ENCODE measurements at regions not wholly inside any gene's neighbourhood (a gene's known extent, or its start where the extent isn't known, plus 50 kb on each side); places are given as distances from the start of the nearest gene placed in this dataset.

GRCh38 chr15:66905185-66905584 is 160.2 kb upstream of the SMAD3 start:
- no peaks in the 10 kb centered on the region for H3K9me2 ChIP-seq (ENCODE audit: low read depth, low read length)
- no peak overlapping the region for H3K4me3 ChIP-seq (ENCODE audit: low read depth, low read length, poor library complexity, severe bottlenecking)
- no peak overlapping the region for H3K27ac ChIP-seq (ENCODE audit: low read depth, low read length, poor library complexity, severe bottlenecking)
- no peak overlapping the region for H3K9ac ChIP-seq (ENCODE audit: low read length)
- no peaks in the 10 kb centered on the region for H3F3A ChIP-seq (ENCODE audit: insufficient read depth, low read length)
- no peaks in the 10 kb centered on the region for H4K20me1 ChIP-seq (ENCODE audit: insufficient read depth, low read length)
- no peaks in the 10 kb centered on the region for H3K79me2 ChIP-seq (ENCODE audit: insufficient read depth, low read length)
- 0 out of 2 replicates have a peak, but pooled peaks cover 4% of the 10 kb centered on the region for H3K9me3 ChIP-seq (ENCODE audit: low read length)
- H3K27me3 ChIP-seq (ENCODE audit: insufficient read depth, low read length), result peaks cover 19% of the 10 kb centered on the region
- H3K36me3 ChIP-seq (ENCODE audit: insufficient read depth, low read length), result no peaks in the 10 kb centered on the region; the same call in 1 of the 2 replicates
- no peak overlapping the region for H2AFZ ChIP-seq (ENCODE audit: low read length)
- H3K4me1 ChIP-seq (ENCODE audit: insufficient read depth, low read length, severe bottlenecking), result peaks cover 11% of the 10 kb centered on the region
- TF ChIP-seq EZH2 (IDR thresholded peaks at IDR 0.05; ENCODE audit: borderline replicate concordance, low read length) (no peak), CTCF (IDR thresholded peaks at IDR 0.05; ENCODE audit: low read length) (no peak)
- H3K4me2 ChIP-seq (ENCODE audit: low read length), result no peak overlapping the region

- Histone ChIP-seq H3K27me3 (ENCODE audit: insufficient read depth, low read length) (peaks cover 19% of the 10 kb centered on the region), H4K20me1 (ENCODE audit: insufficient read depth, low read length) (no peaks in the 10 kb centered on the region), H3K9me3 (ENCODE audit: low read length) (0 out of 2 replicates have a peak, but pooled peaks cover 4% of the 10 kb centered on the region), H2AFZ (ENCODE audit: low read length) (no peak overlapping the region), H3K9me2 (ENCODE audit: low read depth, low read length) (no peaks in the 10 kb centered on the region), H3K4me1 (ENCODE audit: insufficient read depth, low read length, severe bottlenecking) (peaks cover 11% of the 10 kb centered on the region), H3F3A (ENCODE audit: insufficient read depth, low read length) (no peaks in the 10 kb centered on the region), H3K4me3 (ENCODE audit: low read depth, low read length, poor library complexity, severe bottlenecking) (no peak overlapping the region), H3K27ac (ENCODE audit: low read depth, low read length, poor library complexity, severe bottlenecking) (no peak overlapping the region), H3K36me3 (ENCODE audit: insufficient read depth, low read length) (no peaks in the 10 kb centered on the region; the same call in 1 of the 2 replicates), H3K9ac (ENCODE audit: low read length) (no peak overlapping the region), H3K4me2 (ENCODE audit: low read length) (no peak overlapping the region), H3K79me2 (ENCODE audit: insufficient read depth, low read length) (no peaks in the 10 kb centered on the region)
- TF ChIP-seq EZH2 (IDR thresholded peaks at IDR 0.05; ENCODE audit: borderline replicate concordance, low read length), result no peak
- no peak for TF ChIP-seq CTCF (IDR thresholded peaks at IDR 0.05; ENCODE audit: low read length)
These were observed 159.4 kb upstream of the SMAD3 start for GRCh38 chr15:66905954-66906353.

- no peaks in the 10 kb centered on the region; the same call in 1 of the 2 replicates for H3K36me3 ChIP-seq (ENCODE audit: insufficient read depth, low read length)
- no peak overlapping the region for H3K4me2 ChIP-seq (ENCODE audit: low read length)
- H4K20me1 ChIP-seq (ENCODE audit: insufficient read depth, low read length), result no peaks in the 10 kb centered on the region
- no peak overlapping the region for H3K9ac ChIP-seq (ENCODE audit: low read length)
- peaks cover 19% of the 10 kb centered on the region for H3K27me3 ChIP-seq (ENCODE audit: insufficient read depth, low read length)
- H3K79me2 ChIP-seq (ENCODE audit: insufficient read depth, low read length), result no peaks in the 10 kb centered on the region
- no peak for TF ChIP-seq CTCF (IDR thresholded peaks at IDR 0.05; ENCODE audit: low read length)
- H3K27ac ChIP-seq (ENCODE audit: low read depth, low read length, poor library complexity, severe bottlenecking), result no peak overlapping the region
- no peak overlapping the region for H3K4me3 ChIP-seq (ENCODE audit: low read depth, low read length, poor library complexity, severe bottlenecking)
- H3F3A ChIP-seq (ENCODE audit: insufficient read depth, low read length), result no peaks in the 10 kb centered on the region
- H3K4me1 ChIP-seq (ENCODE audit: insufficient read depth, low read length, severe bottlenecking), result peaks cover 14% of the 10 kb centered on the region
- H2AFZ ChIP-seq (ENCODE audit: low read length), result no peak overlapping the region
- H3K9me2 ChIP-seq (ENCODE audit: low read depth, low read length), result no peaks in the 10 kb centered on the region
- H3K9me3 ChIP-seq (ENCODE audit: low read length), result 0 out of 2 replicates have a peak, but pooled peaks cover 4% of the 10 kb centered on the region
These were observed 158.5 kb upstream of the SMAD3 start for GRCh38 chr15:66906668-66907614.
